Liver (tissue), 8 donors: ENCODE measurements at regions not wholly inside any gene's neighbourhood (a gene's known extent, or its start where the extent isn't known, plus 50 kb on each side); places are given as distances from the start of the nearest gene placed in this dataset.

Experiments
- DNase-seq: peaks from one replicate; pipeline ENCODE4 v3.0.0-alpha.2; 2017; ENCODE audit warnings: low spot score
- H3K27ac ChIP-seq, 2 donors: one replicate each; pipeline ENCODE4 v1.7.0; 2013; ENCODE audit warnings: inconsistent platforms in 2 of 2, low read length in 2 of 2, control low read depth in 1 of 2, low read depth in 1 of 2, mild to moderate bottlenecking in 1 of 2
- H3K27me3 ChIP-seq, 4 donors: one replicate each; pipeline versions ENCODE4 v1.6.1 to v1.7.0; 2013; ENCODE audit warnings: low read length in 3 of 4, inconsistent platforms in 1 of 4, mild to moderate bottlenecking in 1 of 4, moderate library complexity in 1 of 4; ENCODE audit not compliant: control insufficient read depth in 4 of 4, insufficient read depth in 4 of 4
- H3K36me3 ChIP-seq, 4 donors: one replicate each; pipeline versions ENCODE4 v1.6.1 to v1.7.0; 2013; ENCODE audit warnings: low read length in 3 of 4, mild to moderate bottlenecking in 3 of 4, low read depth in 1 of 4, moderate library complexity in 1 of 4; ENCODE audit not compliant: control insufficient read depth in 4 of 4, insufficient read depth in 3 of 4
- H3K4me1 ChIP-seq, 4 donors: one replicate each; pipeline versions ENCODE4 v1.6.1 to v1.7.0; 2013; ENCODE audit warnings: low read length in 3 of 4, mild to moderate bottlenecking in 3 of 4, moderate library complexity in 1 of 4; ENCODE audit not compliant: control insufficient read depth in 4 of 4, insufficient read depth in 4 of 4
- H3K4me3 ChIP-seq, 3 donors: one replicate each; pipeline versions ENCODE4 v1.6.1 to v1.7.0; 2013; ENCODE audit warnings: low read length in 3 of 3, control low read depth in 1 of 3, low read depth in 1 of 3, mild to moderate bottlenecking in 1 of 3
- H3K9ac ChIP-seq, 2 donors: one replicate each; pipeline ENCODE4 v1.7.0; 2013; ENCODE audit warnings: low read length in 2 of 2, mild to moderate bottlenecking in 2 of 2, moderate library complexity in 2 of 2, control low read depth in 1 of 2, low read depth in 1 of 2
- H3K9me3 ChIP-seq, 4 donors: one replicate each; pipeline versions ENCODE4 v1.6.1 to v1.7.0; 2013; ENCODE audit warnings: low read length in 3 of 4; ENCODE audit not compliant: control insufficient read depth in 4 of 4
- ATF3 ChIP-seq: IDR thresholded peaks from 2 replicates; pipeline ENCODE4 v1.6.1; 2016; ENCODE audit warnings: antibody characterized with exemption
- CTCF ChIP-seq: fragments of 150-350 bp; IDR thresholded peaks from 2 replicates; pipeline ENCODE4 v1.5.1; 2017; ENCODE audit warnings: improper control_type of control experiment, low read depth, low read length; ENCODE audit not compliant: missing input control
- EGR1 ChIP-seq, 2 donors: IDR thresholded peaks; 2 replicates each; pipeline ENCODE4 v1.6.1; 2016 to 2018; ENCODE audit warnings: antibody characterized with exemption in 2 of 2, low read depth in 2 of 2
- FOXA2 ChIP-seq: IDR thresholded peaks from 2 replicates; pipeline ENCODE4 v1.6.1; 2016; ENCODE audit warnings: antibody characterized with exemption
- HNF4G ChIP-seq: IDR thresholded peaks from 2 replicates; pipeline ENCODE4 v1.6.1; 2016; ENCODE audit warnings: antibody characterized with exemption
- RAD21 ChIP-seq, 2 donors: IDR thresholded peaks; 2 replicates each; pipeline ENCODE4 v1.6.1; 2016; ENCODE audit warnings: antibody characterized with exemption in 2 of 2, mild to moderate bottlenecking in 2 of 2
- REST ChIP-seq: IDR thresholded peaks from 2 replicates; pipeline ENCODE4 v1.6.1; 2016; ENCODE audit warnings: antibody characterized with exemption, mild to moderate bottlenecking
- RXRA ChIP-seq, 2 donors: IDR thresholded peaks; 2 replicates each; pipeline ENCODE4 v1.6.1; 2017 to 2018; ENCODE audit warnings: antibody characterized with exemption in 2 of 2, mild to moderate bottlenecking in 1 of 2
- TAF1 ChIP-seq: conservative IDR thresholded peaks from 2 replicates; pipeline ENCODE4 v1.6.1; 2016; ENCODE audit warnings: antibody characterized with exemption, mild to moderate bottlenecking
- YY1 ChIP-seq: IDR thresholded peaks from 2 replicates; pipeline ENCODE4 v1.6.1; 2016; ENCODE audit warnings: antibody characterized with exemption, mild to moderate bottlenecking
- ZBTB33 ChIP-seq: IDR thresholded peaks from 2 replicates; pipeline ENCODE4 v1.6.1; 2016; ENCODE audit warnings: antibody characterized with exemption
- WGBS: extraction: QIAGEN DNeasy Blood & Tissue Kit; methylation state at CpG from one replicate; pipeline ENCODE4 v1.1.7; 2013; 5-methylcytosine and 5-hydroxymethylcytosine counted together
- donor health status: healthy.
- donor health status: healthy.
- donor health status: healthy.
- donor health status: healthy.
- donor health status: healthy.

GRCh38 chr16:7953360-7953759, 620.7 kb downstream of the RBFOX1 start:
- TF ChIP-seq RXRA (IDR thresholded peaks at IDR 0.05) (no peak), RAD21 (IDR thresholded peaks at IDR 0.05) (no peak), CTCF (no peak), HNF4G (no peak), ATF3 (no peak), ZBTB33 (no peak), FOXA2 (no peak), REST (no peak), EGR1 (IDR thresholded peaks at IDR 0.05; ENCODE audit: low read depth in 2 of 2) (no peak), TAF1 (no peak), YY1 (no peak)
- no peaks in the 10 kb centered on the region for H3K4me1 ChIP-seq
- H3K27me3 ChIP-seq = no peaks in the 10 kb centered on the region
- H3K9me3 ChIP-seq = no peaks in the 10 kb centered on the region
- H3K36me3 ChIP-seq = no peaks in the 10 kb centered on the region
- H3K27ac ChIP-seq = no peak overlapping the region
- DNase-seq = no peak
- WGBS = 61% methylated on average over 1 of the region's 1 CpG
- H3K9ac ChIP-seq = no peak overlapping the region
- no peak overlapping the region for H3K4me3 ChIP-seq

- no peaks in the 10 kb centered on the region for H3K9me3 ChIP-seq
- TF ChIP-seq TAF1 = no peak
- no peak for TF ChIP-seq FOXA2
- TF ChIP-seq CTCF = no peak
- no peak for TF ChIP-seq ATF3
- TF ChIP-seq HNF4G = no peak
- WGBS = 57% methylated on average over 4 of the region's 4 CpGs
- H3K4me3 ChIP-seq = no peak overlapping the region
- no peak overlapping the region for H3K9ac ChIP-seq
- H3K4me1 ChIP-seq = no peaks in the 10 kb centered on the region
- DNase-seq = no peak
- H3K27me3 ChIP-seq = no peaks in the 10 kb centered on the region
- H3K36me3 ChIP-seq = no peaks in the 10 kb centered on the region
- no peak overlapping the region for H3K27ac ChIP-seq
Measured at GRCh38 chr16:7946142-7946541, 613.5 kb downstream of the RBFOX1 start.
